GM12874 (cell line): ENCODE measurements at regions not wholly inside any gene's neighbourhood (a gene's known extent, or its start where the extent isn't known, plus 50 kb on each side); places are given as distances from the start of the nearest gene placed in this dataset.

Source experiments
- TF ChIP-seq, protein P1 (sequence below): IDR thresholded peaks from 2 replicates; pipeline ENCODE4 v1.5.1; 2011; ENCODE audit warnings: low read depth, mild to moderate bottlenecking, control low read depth, low read length, moderate library complexity; ENCODE audit not compliant: insufficient read depth

DNA sequence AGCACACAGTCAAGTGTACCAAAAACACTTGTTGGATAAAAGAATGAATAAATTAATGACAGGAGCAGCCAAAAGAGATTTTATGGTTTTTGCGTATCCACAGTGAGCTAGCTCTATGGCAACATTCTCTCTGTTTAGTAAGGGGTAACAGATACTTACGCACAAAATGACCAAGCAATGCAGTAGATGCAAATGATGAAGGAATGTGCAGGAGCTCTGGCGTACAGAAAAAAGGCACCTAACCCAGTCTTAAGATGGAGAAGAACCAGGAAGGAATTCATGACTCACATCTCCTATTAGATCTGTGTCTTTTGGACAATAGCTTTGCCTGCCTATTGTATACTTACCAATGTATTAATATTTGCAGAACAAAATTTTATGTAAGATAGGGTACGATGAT, 191.9 kb upstream of the PREP start:
- TF ChIP-seq, protein P1, sequence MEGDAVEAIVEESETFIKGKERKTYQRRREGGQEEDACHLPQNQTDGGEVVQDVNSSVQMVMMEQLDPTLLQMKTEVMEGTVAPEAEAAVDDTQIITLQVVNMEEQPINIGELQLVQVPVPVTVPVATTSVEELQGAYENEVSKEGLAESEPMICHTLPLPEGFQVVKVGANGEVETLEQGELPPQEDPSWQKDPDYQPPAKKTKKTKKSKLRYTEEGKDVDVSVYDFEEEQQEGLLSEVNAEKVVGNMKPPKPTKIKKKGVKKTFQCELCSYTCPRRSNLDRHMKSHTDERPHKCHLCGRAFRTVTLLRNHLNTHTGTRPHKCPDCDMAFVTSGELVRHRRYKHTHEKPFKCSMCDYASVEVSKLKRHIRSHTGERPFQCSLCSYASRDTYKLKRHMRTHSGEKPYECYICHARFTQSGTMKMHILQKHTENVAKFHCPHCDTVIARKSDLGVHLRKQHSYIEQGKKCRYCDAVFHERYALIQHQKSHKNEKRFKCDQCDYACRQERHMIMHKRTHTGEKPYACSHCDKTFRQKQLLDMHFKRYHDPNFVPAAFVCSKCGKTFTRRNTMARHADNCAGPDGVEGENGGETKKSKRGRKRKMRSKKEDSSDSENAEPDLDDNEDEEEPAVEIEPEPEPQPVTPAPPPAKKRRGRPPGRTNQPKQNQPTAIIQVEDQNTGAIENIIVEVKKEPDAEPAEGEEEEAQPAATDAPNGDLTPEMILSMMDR = no peak

DNA sequence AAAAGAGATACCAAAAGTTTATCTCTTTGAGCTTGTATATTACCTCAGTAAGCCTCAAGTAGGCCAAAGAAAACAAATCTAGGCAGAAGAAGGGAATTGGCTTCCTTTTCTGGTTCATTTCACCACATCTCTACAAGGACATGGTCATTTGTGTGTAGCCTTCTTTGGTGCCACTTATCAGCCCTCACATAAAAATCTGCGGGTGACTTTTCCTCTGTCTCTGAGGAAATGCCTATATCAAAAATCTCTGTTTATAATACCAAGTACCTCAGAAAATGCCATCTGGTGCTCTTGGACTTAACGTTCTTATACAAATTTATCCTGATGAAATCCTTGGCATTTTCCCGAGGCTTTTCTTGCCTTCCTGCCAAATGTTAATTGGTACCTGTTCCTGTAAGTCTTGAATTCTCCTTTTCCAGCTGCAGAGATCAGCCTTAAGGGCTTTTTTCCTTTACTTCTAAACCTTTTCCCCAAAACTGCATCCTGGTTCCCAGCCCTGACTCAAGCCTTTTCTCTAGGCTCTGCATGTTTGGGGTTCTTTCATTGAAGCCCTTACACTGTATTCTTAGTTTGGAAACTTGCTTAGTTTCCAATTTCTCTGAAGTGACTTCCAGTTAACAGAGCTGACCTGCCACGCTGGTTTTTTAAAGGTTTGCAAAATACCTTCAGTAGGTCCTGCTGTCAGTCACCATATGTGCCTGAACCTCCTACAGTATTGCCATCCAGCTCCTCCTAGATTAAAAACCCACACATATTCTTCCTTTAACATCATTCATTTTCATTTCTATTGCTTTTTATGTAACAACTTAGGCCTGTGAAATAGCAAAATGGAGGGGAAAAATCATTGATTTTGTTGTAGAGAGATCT, 191.2 kb upstream of the PREP start:
- TF ChIP-seq, protein P1 = no peak

DNA sequence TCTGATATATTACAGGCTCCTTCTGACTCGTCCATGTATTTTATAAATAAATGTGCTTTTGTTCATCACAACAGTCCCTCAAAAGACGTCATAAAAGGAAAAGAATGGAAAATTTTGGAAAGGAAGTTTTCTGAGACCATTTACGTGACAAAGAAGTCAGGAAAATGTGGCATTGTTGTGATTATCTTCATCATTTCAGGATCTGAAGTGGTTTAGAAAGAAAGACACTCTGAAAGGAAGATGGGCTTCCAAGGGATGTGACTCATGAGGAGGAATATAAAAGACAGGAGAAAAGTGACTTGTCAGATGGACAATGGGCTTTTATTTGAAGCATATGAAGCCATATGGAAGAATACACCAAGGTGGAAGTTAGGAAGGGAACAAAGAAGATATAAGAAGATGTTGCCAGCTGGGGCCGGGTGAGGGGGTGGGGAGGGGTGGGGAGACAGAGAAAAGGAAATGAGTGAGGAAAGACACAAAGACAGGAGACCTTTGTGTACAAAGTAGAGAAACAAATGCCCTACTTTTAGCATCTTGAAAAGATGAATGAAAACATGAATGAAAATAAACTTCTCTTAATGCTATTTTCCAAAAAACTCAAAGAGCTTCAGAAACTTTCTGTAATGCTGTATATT, 190.3 kb upstream of the PREP start:
- TF ChIP-seq, protein P1 = no peak

DNA sequence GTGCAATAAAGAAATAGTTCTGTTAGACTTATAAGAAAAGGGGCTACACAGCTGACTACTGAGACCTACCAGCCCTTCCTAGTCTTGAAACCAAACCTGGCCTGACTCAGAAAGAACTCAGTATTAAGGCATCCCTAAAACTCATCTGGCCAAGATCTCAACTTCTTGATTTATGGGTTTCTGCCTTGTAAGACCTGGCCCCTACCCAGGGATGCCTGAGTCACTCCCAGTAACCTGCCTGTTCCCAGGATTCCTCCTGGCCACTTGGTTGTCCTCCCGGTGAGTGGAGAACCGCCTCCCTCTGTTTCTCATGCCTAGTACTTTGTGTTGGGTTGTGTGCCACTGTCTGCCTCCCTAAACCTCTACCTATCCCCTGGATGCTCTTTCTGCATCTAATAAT, 189.4 kb upstream of the PREP start:
- TF ChIP-seq, protein P1 = no peak

DNA sequence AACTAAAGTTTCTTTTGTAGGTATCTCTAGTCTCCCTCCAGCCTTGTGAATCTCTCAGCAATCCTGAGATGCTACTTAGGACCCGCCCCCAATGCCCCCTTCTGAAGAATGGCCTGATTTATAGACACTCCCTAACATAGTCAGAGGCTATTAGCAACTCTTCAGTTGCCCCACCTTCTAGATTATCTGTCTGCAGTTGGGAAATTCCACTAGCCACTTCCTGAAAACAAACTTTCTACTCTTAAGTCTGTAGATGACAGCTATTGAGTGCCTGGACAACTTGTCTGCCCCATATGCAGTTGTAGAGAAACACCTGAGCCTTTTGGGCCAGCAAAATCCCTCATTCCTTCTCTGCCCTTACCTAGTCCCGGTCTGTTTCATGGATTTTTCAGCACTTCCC, 188.2 kb upstream of the PREP start:
- TF ChIP-seq, protein P1 = no peak

DNA sequence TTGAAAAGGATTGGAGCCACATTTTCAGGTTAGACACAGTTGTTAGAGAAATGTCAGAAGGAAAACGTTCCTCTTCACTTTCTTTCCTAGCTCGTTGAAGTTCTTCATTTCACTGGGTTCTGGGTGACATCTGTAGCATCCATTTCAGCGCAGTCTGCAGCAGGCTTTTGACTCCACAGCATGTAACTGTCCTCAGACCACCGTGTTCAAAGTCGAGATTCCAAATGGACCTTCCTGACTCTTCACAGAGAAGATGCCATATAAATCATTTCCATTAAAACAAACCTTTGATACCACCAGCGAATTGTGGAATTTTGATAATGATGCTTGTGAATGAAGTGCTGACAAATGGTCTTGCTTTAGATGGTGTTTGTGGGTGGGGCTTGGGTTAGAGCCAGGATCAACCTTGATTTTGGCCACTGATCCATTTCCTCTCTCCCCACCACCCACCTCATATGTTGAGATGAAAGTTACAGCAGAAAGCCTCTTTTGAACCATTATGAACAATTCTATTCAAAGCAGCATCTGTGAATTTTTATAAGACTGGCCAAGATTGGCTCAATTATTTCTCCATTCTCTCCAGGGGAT, 185.3 kb upstream of the PREP start:
- TF ChIP-seq, protein P1 = no peak

DNA sequence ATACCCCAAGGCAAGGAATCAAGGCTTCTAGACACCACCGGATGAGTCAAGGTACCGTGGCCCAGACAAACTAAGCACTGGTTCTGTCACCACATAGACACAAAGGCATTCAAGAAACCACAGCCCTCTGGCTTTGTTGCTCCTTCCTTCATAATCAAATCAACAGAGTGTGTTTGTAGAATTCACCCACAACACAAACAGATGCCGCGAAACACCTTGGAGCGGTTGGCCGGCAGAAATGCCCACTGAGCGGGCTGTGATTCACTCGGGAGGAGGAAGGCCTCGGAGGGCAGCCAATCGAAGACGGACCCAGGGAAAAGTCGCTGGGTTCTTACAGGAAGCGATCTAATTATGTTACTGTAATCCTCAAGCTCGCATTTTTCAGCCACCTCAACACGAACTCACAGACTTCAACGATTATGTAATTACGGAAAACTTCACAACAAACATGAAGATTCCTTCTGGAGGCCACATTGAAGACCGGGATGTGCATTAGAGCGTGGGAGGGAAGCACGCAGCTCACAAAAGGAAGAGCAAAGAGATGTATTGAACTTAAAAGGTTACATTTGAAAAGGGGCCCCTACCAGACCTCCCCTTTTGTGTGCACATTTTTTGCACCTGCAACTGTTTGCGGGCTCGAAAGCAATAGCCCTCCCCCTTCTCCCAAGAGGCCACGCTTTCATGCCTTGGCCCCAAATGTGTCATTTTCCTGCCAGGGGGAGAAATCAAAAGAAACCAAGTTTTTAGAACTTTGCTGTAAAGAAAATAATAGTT, 184.7 kb upstream of the PREP start:
- TF ChIP-seq, protein P1 = no peak
